BE2C (cell line): ENCODE measurements at regions not wholly inside any gene's neighbourhood (a gene's known extent, or its start where the extent isn't known, plus 50 kb on each side); places are given as distances from the start of the nearest gene placed in this dataset.

Experiments used
- DNase-seq: peaks from one replicate; pipeline ENCODE4 v3.0.0-alpha.2; 2020
- H3K27me3 ChIP-seq: fragments of 250-450 bp; sonication (Bioruptor Pico); 2 replicates; pipeline ENCODE4 v1.5.1; 2020; ENCODE audit warnings: mild to moderate bottlenecking
- H3K36me3 ChIP-seq: fragments of 250-450 bp; sonication (Bioruptor Pico); 2 replicates; pipeline ENCODE4 v1.5.1; 2020; ENCODE audit warnings: mild to moderate bottlenecking
- H3K4me1 ChIP-seq: fragments of 250-450 bp; sonication (Bioruptor Pico); 2 replicates; pipeline ENCODE4 v1.5.1; 2020
- H3K4me3 ChIP-seq: 2 replicates; pipeline ENCODE4 v1.5.1; 2011; ENCODE audit warnings: low read depth, low read length
- H3K9me3 ChIP-seq: fragments of 250-450 bp; sonication (Bioruptor Pico); 2 replicates; pipeline ENCODE4 v1.5.1; 2020
- TF ChIP-seq, protein P1 (sequence below): IDR thresholded peaks from 2 replicates; pipeline ENCODE4 v1.5.1; 2012; ENCODE audit warnings: mild to moderate bottlenecking, low read depth, low read length

DNA sequence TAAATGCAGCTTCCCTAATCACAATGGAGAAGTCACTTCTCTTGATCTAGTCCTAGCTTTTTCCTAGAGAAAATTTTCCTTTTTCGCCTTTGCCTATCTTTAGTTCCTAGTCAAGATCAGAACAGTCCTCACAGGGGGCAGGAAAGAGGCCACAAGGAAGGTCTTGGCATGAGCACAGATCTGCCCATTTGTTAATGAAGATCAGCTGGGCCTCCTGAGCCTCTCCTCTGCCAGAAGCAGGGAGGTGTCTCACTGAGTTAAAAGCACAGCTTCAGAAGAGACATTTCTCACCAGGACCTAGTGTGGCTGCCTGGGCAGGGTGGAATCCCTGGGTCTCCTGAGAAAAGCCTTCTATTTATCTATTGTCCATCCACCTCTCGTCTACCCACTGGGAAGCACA lies 357.8 kb downstream of the TMEM38B start:
- H3K36me3 ChIP-seq: no peaks in the 10 kb centered on the region
- no peak overlapping the region for H3K4me3 ChIP-seq
- H3K9me3 ChIP-seq: no peaks in the 10 kb centered on the region
- no peak for DNase-seq
- TF ChIP-seq, protein P1, sequence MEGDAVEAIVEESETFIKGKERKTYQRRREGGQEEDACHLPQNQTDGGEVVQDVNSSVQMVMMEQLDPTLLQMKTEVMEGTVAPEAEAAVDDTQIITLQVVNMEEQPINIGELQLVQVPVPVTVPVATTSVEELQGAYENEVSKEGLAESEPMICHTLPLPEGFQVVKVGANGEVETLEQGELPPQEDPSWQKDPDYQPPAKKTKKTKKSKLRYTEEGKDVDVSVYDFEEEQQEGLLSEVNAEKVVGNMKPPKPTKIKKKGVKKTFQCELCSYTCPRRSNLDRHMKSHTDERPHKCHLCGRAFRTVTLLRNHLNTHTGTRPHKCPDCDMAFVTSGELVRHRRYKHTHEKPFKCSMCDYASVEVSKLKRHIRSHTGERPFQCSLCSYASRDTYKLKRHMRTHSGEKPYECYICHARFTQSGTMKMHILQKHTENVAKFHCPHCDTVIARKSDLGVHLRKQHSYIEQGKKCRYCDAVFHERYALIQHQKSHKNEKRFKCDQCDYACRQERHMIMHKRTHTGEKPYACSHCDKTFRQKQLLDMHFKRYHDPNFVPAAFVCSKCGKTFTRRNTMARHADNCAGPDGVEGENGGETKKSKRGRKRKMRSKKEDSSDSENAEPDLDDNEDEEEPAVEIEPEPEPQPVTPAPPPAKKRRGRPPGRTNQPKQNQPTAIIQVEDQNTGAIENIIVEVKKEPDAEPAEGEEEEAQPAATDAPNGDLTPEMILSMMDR: no peak
- H3K4me1 ChIP-seq: no peaks in the 10 kb centered on the region
- H3K27me3 ChIP-seq: no peaks in the 10 kb centered on the region

DNA sequence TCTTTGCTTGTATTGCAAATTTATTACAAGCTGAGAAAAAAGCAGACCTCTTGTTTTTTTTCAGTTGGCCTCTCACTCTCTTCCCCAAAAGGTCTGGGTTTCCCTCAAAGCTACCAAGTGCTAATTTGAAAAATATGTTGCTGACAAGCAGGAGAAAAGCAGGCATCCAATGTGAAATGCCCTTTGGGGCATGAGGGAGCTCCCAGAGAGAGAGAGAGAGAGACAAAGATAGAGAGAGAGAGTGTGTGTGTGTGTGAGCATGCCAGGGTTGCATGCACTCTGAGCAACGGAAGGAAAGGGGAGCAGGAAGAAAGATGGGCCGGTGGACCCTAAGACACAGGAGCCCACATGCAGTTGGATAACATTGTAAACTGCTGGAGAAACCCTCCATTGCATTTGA lies 358.4 kb downstream of the TMEM38B start:
- Histone ChIP-seq H3K36me3 (no peaks in the 10 kb centered on the region), H3K27me3 (no peaks in the 10 kb centered on the region), H3K9me3 (no peaks in the 10 kb centered on the region), H3K4me1 (no peaks in the 10 kb centered on the region), H3K4me3 (no peak overlapping the region)
- TF ChIP-seq, protein P1: no peak
- no peak for DNase-seq

DNA sequence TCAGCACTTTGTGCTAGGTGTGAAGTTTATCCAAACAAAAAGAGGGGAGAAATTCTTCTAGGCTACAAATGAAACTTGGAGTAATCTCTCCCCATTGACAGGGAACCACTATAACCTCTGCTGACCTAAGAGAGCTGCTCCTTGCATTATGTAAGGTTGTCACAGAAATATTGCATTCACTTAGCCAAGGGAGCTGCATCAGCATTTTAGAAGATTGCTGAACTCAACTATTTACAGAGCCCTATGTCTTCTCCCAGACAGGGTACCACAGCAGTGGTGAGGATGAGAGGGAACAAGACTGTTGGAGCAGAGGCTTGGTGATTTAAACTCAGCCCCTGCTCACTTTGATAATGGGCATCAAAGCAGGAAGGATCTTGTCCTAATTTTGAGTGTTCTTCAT lies 362.0 kb downstream of the TMEM38B start:
- no peaks in the 10 kb centered on the region for H3K9me3 ChIP-seq
- no peak overlapping the region for H3K4me3 ChIP-seq
- H3K36me3 ChIP-seq: no peaks in the 10 kb centered on the region
- no peak for DNase-seq
- no peaks in the 10 kb centered on the region for H3K27me3 ChIP-seq
- TF ChIP-seq, protein P1: no peak
- no peaks in the 10 kb centered on the region for H3K4me1 ChIP-seq

DNA sequence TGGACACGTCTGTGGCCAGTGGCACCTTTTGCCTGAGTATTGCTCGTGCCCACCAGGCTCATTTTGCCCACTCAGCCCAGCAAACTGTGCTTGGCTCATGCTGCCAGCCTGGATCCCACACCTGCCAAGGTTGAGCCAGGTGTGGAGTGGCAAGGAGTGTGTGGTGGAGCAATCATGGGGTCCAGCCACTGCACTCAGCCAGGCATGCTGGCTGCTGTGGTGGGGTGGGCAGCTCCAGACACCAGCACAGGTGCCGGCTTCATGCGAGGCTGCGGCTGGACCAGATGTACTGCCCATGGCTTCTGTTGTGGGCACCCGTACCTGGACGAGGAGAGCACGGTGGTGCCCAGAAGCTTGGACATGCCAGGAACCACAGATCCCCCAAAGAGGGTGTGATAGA lies 364.1 kb downstream of the TMEM38B start:
- DNase-seq: no peak
- H3K27me3 ChIP-seq: no peaks in the 10 kb centered on the region
- no peak overlapping the region for H3K4me3 ChIP-seq
- no peaks in the 10 kb centered on the region for H3K4me1 ChIP-seq
- H3K9me3 ChIP-seq: no peaks in the 10 kb centered on the region
- H3K36me3 ChIP-seq: no peaks in the 10 kb centered on the region
- TF ChIP-seq, protein P1: no peak

DNA sequence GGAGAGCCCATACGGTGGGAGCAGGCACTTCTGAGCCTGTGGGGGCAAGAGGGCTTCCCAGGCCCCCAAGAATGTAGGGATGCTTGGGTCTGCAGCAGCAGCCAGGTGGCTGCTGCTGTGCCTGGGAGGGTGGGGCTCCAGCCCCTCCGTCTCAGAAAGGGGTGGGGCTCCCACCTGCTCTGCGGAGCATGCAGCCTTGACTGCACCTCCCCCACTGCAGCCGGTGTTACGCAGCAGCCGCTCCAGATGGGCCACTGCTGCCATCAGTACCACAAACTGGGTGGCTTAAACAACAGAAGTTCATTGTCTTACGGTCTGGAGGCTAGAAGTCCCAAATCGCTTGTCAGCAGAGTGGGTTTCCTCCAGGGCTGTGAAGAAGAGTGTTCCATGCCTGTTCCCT lies 365.5 kb downstream of the TMEM38B start:
- Histone ChIP-seq H3K4me1 (no peaks in the 10 kb centered on the region), H3K27me3 (no peaks in the 10 kb centered on the region), H3K9me3 (no peaks in the 10 kb centered on the region), H3K4me3 (no peak overlapping the region), H3K36me3 (no peaks in the 10 kb centered on the region)
- TF ChIP-seq, protein P1: no peak
- no peak for DNase-seq

DNA sequence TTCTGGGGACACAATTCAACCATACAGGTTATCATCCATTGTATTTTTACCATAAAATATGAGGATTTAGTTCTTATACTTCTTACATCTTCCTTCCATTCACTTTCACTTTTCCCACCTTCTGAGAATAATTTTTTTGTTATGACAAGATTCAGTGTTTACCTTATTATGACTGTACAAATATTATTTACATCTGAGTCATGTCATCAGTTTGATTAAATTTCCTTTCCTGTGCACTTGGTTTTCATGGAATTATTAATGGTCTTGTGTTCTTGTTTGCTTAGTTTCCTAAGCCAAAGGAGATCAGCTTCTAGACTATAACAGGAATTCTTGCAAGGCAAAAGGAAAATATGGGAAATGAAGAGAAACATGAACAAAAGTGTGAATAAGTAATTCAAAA lies 366.5 kb downstream of the TMEM38B start:
- no peak for DNase-seq
- Histone ChIP-seq H3K4me1 (no peaks in the 10 kb centered on the region), H3K4me3 (no peak overlapping the region), H3K27me3 (no peaks in the 10 kb centered on the region), H3K9me3 (no peaks in the 10 kb centered on the region), H3K36me3 (no peaks in the 10 kb centered on the region)
- TF ChIP-seq, protein P1: no peak
